BLaER1 (cell line): ENCODE measurements at regions not wholly inside any gene's neighbourhood (a gene's known extent, or its start where the extent isn't known, plus 50 kb on each side); places are given as distances from the start of the nearest gene placed in this dataset.

Experiments used
- H3K27ac ChIP-seq: shearing (Covaris generic); formaldehyde crosslinking; 2 replicates; pipeline ENCODE4 v1.8.1; 2022
- H3K27me3 ChIP-seq: shearing (Covaris generic); formaldehyde crosslinking; 2 replicates; pipeline ENCODE4 v1.8.1; 2022
- H3K36me3 ChIP-seq: shearing (Covaris generic); formaldehyde crosslinking; 2 replicates; pipeline ENCODE4 v1.8.1; 2022
- H3K4me1 ChIP-seq: shearing (Covaris generic); formaldehyde crosslinking; 2 replicates; pipeline ENCODE4 v1.8.1; 2022
- H3K4me2 ChIP-seq: shearing (Covaris generic); formaldehyde crosslinking; 2 replicates; pipeline ENCODE4 v1.8.1; 2022
- H3K4me3 ChIP-seq: shearing (Covaris generic); formaldehyde crosslinking; 2 replicates; pipeline ENCODE4 v1.8.1; 2022
- H3K9ac ChIP-seq: shearing (Covaris generic); formaldehyde crosslinking; 2 replicates; pipeline ENCODE4 v1.8.1; 2022
- H3K9me3 ChIP-seq: shearing (Covaris generic); formaldehyde crosslinking; 2 replicates; pipeline ENCODE4 v1.8.1; 2022
- H4K20me1 ChIP-seq: shearing (Covaris generic); formaldehyde crosslinking; 2 replicates; pipeline ENCODE4 v1.8.1; 2022
- Cebpa-rat ChIP-seq: shearing (Covaris generic); IDR thresholded peaks from 2 replicates; pipeline ENCODE4 v1.8.1; 2022

DNA sequence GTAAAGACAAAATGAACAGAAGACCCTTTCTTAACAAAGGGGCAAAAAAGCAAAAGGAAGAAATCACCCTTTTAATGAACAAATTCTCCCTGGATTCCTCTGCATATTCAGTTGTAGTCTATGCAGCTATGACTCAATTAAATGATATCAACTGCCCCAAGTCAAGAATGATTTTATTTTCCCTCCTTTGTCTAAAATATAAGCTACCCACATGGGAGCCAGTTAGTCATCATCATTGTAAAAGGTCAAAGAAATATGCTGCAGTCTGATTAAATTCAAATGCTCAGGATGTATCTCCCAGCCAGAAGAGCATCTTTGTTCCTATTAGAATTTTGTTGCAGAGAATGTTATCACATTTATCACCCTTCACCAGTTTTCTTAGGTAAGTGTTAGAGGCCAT lies 84.0 kb downstream of the SST start:
- H3K4me3 ChIP-seq: no peak overlapping the region
- no peaks in the 10 kb centered on the region for H4K20me1 ChIP-seq
- H3K4me2 ChIP-seq: no peak overlapping the region
- H3K27me3 ChIP-seq: no peaks in the 10 kb centered on the region
- H3K4me1 ChIP-seq: no peaks in the 10 kb centered on the region
- no peak overlapping the region for H3K9ac ChIP-seq
- no peaks in the 10 kb centered on the region for H3K9me3 ChIP-seq
- no peaks in the 10 kb centered on the region for H3K36me3 ChIP-seq
- H3K27ac ChIP-seq: no peak overlapping the region
- TF ChIP-seq Cebpa-rat: no peak

DNA sequence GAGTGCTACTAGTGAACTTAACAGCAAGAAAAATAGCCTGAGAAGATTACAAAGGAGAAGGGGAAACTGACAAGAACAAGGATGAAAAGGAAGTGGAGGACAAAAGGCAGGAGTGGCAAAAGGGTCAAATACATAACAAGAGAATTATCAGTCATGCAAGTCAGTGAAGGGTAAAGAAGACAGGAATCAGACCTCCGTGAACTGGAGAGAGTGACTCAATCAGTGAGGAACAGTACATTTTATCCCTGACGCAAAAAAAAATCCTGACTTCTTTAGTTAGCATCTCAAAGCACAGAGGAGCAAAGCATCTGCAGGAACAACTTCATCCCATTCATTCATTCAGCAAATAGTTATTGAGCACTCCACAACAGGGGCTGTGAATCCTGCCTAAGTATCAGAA lies 97.8 kb downstream of the SST start:
- TF ChIP-seq Cebpa-rat: no peak
- H4K20me1 ChIP-seq: no peaks in the 10 kb centered on the region
- no peak overlapping the region for H3K4me2 ChIP-seq

DNA sequence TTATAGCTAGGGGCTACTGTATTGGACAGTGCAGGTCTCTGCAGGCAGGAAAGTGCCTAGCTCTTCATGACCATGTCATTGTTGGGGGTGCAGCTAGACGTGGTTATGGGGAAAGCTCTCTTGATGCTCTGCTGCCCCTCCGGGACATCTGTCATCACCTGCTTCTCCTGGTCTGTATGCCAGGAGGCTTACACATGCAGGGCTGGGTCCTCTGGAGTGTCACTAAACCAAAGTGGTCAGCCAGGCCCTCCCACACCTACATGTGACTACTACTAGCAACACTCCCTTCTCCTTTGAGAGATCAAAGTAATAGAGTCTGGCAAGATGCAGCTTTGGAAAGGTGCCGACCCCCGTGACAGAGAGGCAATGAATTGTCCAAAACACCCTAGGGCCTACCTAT lies 98.5 kb downstream of the SST start:
- H3K9ac ChIP-seq: no peak overlapping the region
- H3K4me3 ChIP-seq: no peak overlapping the region
- TF ChIP-seq Cebpa-rat: no peak
- no peaks in the 10 kb centered on the region for H4K20me1 ChIP-seq
- no peaks in the 10 kb centered on the region for H3K36me3 ChIP-seq
- no peaks in the 10 kb centered on the region for H3K27me3 ChIP-seq
- H3K4me2 ChIP-seq: no peak overlapping the region
- H3K27ac ChIP-seq: no peak overlapping the region
- H3K4me1 ChIP-seq: 0 out of 2 replicates have a peak, but pooled peaks cover 5% of the 10 kb centered on the region
- no peaks in the 10 kb centered on the region for H3K9me3 ChIP-seq

More for the DNA sequence above, 97.8 kb downstream of the SST start:
- Histone ChIP-seq H3K9me3 (no peaks in the 10 kb centered on the region), H3K4me1 (0 out of 2 replicates have a peak, but pooled peaks cover 5% of the 10 kb centered on the region), H3K27ac (no peak overlapping the region), H3K4me3 (no peak overlapping the region), H3K9ac (no peak overlapping the region), H3K27me3 (no peaks in the 10 kb centered on the region), H3K36me3 (no peaks in the 10 kb centered on the region)

DNA sequence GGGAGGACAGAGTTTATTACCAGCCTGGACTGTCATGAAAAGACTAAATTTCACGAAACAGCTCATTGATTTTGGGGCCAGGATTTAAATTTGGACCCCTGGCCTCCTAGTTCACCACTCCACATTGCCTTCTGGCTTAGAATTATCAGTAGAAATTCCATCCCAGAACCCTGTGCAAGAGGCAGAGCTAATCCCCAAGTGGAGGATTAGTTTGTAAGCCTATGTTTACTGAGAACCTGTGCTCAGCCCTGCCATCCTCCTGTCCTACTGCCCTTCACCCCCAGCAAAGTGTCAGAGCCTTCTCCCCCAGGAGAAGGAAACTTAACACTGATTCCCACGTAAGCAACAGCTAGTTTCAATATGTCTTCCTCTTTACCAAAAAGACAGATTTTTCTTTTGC lies 99.4 kb downstream of the SST start:
- Histone ChIP-seq H3K9ac (no peak overlapping the region), H3K4me2 (no peak overlapping the region), H3K9me3 (no peaks in the 10 kb centered on the region), H3K4me3 (no peak overlapping the region), H3K27ac (no peak overlapping the region), H4K20me1 (no peaks in the 10 kb centered on the region), H3K4me1 (0 out of 2 replicates have a peak, but pooled peaks cover 5% of the 10 kb centered on the region), H3K36me3 (no peaks in the 10 kb centered on the region), H3K27me3 (no peaks in the 10 kb centered on the region)
- no peak for TF ChIP-seq Cebpa-rat

DNA sequence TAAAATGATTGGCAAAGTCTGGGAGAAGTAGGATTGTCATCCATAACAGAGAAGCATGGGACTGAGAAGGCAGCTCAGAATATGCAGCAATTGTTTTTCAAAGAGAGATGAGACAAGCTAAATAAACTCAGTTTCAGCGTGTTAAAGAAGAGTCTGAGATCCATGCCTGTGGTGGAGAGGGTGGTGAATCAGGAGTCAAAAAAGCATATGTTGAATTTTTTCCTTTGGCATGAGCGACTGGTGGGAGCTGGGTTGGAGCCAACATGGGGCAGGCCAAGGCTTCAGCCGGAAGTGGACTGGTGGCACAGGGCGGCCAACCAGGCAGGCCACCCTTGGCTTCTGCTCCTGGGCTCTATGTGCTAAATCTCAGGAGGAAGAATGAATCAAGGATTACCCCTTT lies 102.0 kb downstream of the SST start:
- Histone ChIP-seq H3K27me3 (no peaks in the 10 kb centered on the region), H3K4me2 (no peak overlapping the region), H3K4me3 (no peak overlapping the region), H3K36me3 (no peaks in the 10 kb centered on the region), H3K27ac (no peak overlapping the region), H4K20me1 (no peaks in the 10 kb centered on the region), H3K9me3 (no peaks in the 10 kb centered on the region), H3K9ac (no peak overlapping the region), H3K4me1 (0 out of 2 replicates have a peak, but pooled peaks cover under 1% of the 10 kb centered on the region)
- TF ChIP-seq Cebpa-rat: no peak

DNA sequence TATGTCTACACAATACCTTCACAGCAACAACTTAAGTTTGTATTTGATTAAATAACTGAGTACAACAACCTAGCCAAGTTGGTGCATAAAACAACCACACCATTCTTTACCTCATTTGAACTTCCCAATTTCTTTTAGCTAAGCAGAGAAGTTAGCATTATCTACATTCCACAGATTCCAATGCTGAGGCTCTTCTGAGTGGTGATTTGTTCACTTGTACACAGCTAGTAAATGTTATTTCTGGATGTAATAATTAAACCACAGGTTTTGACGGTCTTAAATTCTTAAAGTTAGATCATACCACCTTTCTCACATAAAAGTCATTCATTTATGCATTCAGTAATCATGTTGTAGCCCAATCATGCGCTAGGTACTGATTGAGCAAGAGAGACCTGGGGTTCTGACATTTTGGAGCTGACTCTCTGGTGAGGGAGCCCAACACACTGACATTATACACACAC lies 102.5 kb downstream of the SST start:
- H3K27ac ChIP-seq: no peak overlapping the region
- no peaks in the 10 kb centered on the region for H3K4me1 ChIP-seq
- H3K4me2 ChIP-seq: no peak overlapping the region
- no peaks in the 10 kb centered on the region for H3K36me3 ChIP-seq
- no peaks in the 10 kb centered on the region for H3K9me3 ChIP-seq
- H3K27me3 ChIP-seq: no peaks in the 10 kb centered on the region
- no peaks in the 10 kb centered on the region for H4K20me1 ChIP-seq
- no peak for TF ChIP-seq Cebpa-rat
- no peak overlapping the region for H3K9ac ChIP-seq
- no peak overlapping the region for H3K4me3 ChIP-seq

DNA sequence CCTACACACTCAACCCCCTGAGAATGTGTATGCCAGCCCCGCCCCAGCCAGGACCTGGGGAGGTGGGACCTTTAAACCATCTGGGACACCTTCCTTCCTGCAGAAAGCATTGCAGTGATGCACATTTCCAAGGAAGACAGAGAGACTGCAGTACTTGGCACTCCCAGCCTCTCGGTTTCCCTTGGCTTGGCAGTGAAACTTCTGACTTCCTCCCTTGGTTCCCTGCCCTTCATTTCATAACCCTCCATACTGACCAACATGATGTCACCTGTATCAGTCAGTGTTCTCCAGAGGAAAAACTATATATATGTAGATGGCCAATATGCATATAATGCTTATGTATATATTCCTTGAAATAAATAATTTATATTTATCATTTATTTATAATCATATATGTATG lies 103.2 kb downstream of the SST start:
- Histone ChIP-seq H3K9ac (no peak overlapping the region), H3K27me3 (no peaks in the 10 kb centered on the region), H3K4me1 (no peaks in the 10 kb centered on the region), H3K27ac (no peak overlapping the region), H3K9me3 (no peaks in the 10 kb centered on the region), H4K20me1 (no peaks in the 10 kb centered on the region), H3K4me3 (no peak overlapping the region), H3K4me2 (no peak overlapping the region), H3K36me3 (no peaks in the 10 kb centered on the region)
- TF ChIP-seq Cebpa-rat: no peak

DNA sequence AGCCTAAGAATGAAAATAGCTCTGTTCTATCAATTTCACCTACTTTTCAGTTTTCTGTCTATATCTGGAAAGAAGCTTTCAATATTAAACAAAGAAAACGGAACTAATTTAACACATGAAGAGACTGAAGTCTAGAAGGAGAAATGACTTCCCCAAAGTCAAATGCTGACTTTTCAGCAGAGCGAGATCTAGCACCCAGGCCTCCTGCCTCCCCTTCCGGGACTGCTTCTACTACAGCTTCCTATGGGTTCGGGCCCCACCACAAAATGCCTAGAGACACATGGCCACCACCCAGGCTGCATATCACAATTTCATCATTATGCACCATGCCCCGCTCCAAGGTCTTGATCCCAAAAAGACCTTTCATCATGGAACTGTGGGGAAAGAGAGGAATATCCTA lies 104.5 kb downstream of the SST start:
- H3K36me3 ChIP-seq: no peaks in the 10 kb centered on the region
- H3K27me3 ChIP-seq: no peaks in the 10 kb centered on the region

DNA sequence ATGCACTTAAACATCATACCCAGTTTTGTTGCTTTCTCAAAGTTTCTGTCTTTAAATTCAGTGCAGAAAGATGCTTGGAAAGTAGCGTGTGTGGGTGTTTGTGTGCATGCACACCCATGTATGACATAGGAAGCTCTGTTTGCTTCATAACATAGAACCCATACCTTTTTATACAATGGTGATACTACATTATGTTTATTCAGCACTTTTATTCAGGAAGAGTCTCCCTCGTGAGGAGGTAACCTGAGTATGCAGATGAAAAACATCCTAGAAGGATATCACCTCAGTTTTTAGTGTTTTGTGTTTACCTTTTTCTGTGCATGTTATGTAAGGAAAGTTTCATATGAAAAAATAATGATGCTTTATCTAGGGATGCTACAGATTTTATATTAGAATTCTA lies 111.2 kb downstream of the SST start:
- H4K20me1 ChIP-seq: no peaks in the 10 kb centered on the region
- H3K4me2 ChIP-seq: no peak overlapping the region

More for the DNA sequence above, 104.5 kb downstream of the SST start:
- TF ChIP-seq Cebpa-rat: no peak
- Histone ChIP-seq H3K4me2 (no peak overlapping the region), H3K9me3 (no peaks in the 10 kb centered on the region), H3K4me1 (no peaks in the 10 kb centered on the region), H4K20me1 (no peaks in the 10 kb centered on the region), H3K9ac (no peak overlapping the region), H3K27ac (no peak overlapping the region), H3K4me3 (no peak overlapping the region)

DNA sequence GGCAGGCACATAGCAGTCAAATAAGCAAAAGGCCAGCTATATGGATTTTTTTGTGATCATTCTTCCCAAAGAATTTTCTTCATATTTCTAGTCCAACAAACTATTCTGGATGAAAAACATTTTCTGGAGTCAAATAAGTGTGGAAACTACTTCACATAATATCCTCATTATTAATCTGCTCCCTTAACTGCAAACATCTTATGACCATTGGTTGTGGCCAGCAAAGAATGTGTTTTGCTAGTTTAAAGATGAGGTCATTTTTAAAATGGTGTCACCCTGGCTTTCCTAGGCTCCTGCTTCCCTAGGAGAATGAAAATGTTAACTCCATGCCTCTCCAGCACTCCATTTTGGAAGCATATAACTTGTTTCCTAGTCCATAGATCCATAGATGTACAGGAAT lies 118.8 kb downstream of the SST start:
- H3K27ac ChIP-seq: no peak overlapping the region
- H3K9ac ChIP-seq: no peak overlapping the region
- no peaks in the 10 kb centered on the region for H3K4me1 ChIP-seq
- no peak overlapping the region for H3K4me2 ChIP-seq
- no peaks in the 10 kb centered on the region for H4K20me1 ChIP-seq
- no peaks in the 10 kb centered on the region for H3K36me3 ChIP-seq
- no peak for TF ChIP-seq Cebpa-rat
- H3K9me3 ChIP-seq: no peaks in the 10 kb centered on the region
- H3K27me3 ChIP-seq: no peaks in the 10 kb centered on the region
- no peak overlapping the region for H3K4me3 ChIP-seq

More for the DNA sequence above, 111.2 kb downstream of the SST start:
- Histone ChIP-seq H3K9ac (no peak overlapping the region), H3K27me3 (no peaks in the 10 kb centered on the region), H3K9me3 (no peaks in the 10 kb centered on the region), H3K4me3 (no peak overlapping the region), H3K4me1 (no peaks in the 10 kb centered on the region), H3K27ac (no peak overlapping the region), H3K36me3 (no peaks in the 10 kb centered on the region)
- TF ChIP-seq Cebpa-rat: no peak

DNA sequence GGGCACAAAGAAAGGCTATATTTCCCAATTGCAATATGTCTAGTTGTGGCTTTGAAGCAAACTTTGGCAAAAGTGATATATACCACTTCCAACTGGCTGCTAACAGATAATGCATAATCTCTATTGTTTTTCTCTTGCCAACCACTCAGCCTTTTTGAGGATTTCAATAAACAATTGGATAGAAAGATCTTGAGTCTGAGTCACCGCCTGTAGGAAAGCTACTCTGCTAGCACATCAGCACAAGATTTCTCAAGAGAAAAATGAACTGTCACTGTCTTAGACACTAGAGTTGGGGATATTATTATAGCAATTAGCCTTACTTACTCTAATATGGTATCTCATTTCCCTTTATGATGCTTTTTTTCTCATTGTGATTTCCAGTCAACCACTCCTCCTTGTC lies 119.7 kb downstream of the SST start:
- no peaks in the 10 kb centered on the region for H3K36me3 ChIP-seq
- no peak overlapping the region for H3K4me3 ChIP-seq
- TF ChIP-seq Cebpa-rat: no peak
- H3K27ac ChIP-seq: no peak overlapping the region
- H3K4me2 ChIP-seq: no peak overlapping the region
- H3K9me3 ChIP-seq: no peaks in the 10 kb centered on the region
- H3K9ac ChIP-seq: no peak overlapping the region
- H3K27me3 ChIP-seq: no peaks in the 10 kb centered on the region
- H3K4me1 ChIP-seq: no peaks in the 10 kb centered on the region
- no peaks in the 10 kb centered on the region for H4K20me1 ChIP-seq
